D721Med (cell line): ENCODE measurements at regions not wholly inside any gene's neighbourhood (a gene's known extent, or its start where the extent isn't known, plus 50 kb on each side); places are given as distances from the start of the nearest gene placed in this dataset.
"Not testable (repeated sequence)": the region's sequence is repeated elsewhere in the genome, so short reads cannot be mapped to it uniquely, and the experiment has no call there.

Experiments used
- DNase-seq: peaks from one replicate; pipeline ENCODE4 v3.0.0; 2011; ENCODE audit warnings: low spot score; ENCODE audit not compliant: insufficient read length
- FAIRE-seq: peaks from 2 replicates; lab custom pipeline; 2011; peaks lifted over from hg19 to GRCh38; lab: Jason Lieb, UNC
- TF ChIP-seq, protein P1 (sequence below): IDR thresholded peaks from 2 replicates; pipeline ENCODE4 v1.5.1; 2012; ENCODE audit warnings: mild to moderate bottlenecking, control low read depth; ENCODE audit not compliant: insufficient read depth; ENCODE audit errors: missing control alignments

- FAIRE-seq (no peak), DNase-seq (no peak)
- TF ChIP-seq, protein P1, sequence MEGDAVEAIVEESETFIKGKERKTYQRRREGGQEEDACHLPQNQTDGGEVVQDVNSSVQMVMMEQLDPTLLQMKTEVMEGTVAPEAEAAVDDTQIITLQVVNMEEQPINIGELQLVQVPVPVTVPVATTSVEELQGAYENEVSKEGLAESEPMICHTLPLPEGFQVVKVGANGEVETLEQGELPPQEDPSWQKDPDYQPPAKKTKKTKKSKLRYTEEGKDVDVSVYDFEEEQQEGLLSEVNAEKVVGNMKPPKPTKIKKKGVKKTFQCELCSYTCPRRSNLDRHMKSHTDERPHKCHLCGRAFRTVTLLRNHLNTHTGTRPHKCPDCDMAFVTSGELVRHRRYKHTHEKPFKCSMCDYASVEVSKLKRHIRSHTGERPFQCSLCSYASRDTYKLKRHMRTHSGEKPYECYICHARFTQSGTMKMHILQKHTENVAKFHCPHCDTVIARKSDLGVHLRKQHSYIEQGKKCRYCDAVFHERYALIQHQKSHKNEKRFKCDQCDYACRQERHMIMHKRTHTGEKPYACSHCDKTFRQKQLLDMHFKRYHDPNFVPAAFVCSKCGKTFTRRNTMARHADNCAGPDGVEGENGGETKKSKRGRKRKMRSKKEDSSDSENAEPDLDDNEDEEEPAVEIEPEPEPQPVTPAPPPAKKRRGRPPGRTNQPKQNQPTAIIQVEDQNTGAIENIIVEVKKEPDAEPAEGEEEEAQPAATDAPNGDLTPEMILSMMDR: no peak
Observed at GRCh38 chr16:13613165-13613564, 306.8 kb upstream of the ERCC4 start.

DNA sequence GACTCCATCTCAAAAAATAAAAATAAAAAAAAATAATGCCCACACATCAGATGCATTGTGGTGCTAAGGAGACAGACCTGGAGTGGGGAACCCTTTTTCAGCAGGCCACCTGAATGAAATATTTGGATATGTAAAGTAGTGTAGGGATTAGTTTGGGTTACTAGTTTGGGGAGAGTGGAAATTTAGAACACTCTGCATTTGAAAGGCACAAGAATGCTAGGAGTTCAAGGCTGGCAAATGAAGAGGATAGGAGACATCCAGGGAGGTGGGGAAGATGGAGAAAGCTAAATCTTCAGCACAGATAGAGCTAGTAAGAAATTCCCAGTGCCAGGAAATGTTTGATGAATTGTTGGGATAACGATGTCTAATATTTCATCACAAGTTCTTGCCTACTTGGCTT lies 298.3 kb upstream of the ERCC4 start:
- FAIRE-seq (no peak), DNase-seq (no peak)
- TF ChIP-seq, protein P1: no peak

DNA sequence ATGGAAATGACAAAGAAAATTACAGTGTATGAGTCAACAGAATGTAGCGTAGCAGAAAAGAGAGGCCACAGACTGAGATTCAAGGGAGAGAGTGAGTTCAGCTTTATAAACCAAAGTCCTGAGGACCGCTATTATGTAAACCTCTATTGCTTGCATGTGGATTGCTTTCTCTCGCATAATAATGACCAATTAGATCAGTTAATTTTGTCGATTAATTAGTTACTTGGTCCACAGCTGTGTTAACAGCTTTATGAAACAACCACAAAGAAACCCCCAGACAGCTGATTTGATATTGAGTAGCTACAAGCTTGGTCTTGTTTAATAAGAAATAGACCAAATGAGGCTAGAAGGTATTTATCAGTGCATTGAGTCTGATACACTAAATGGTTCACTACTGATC lies 291.8 kb upstream of the ERCC4 start:
- FAIRE-seq: no peak
- DNase-seq: no peak
- TF ChIP-seq, protein P1: no peak

- no peak for DNase-seq
- TF ChIP-seq, protein P1: no peak
- no peak for FAIRE-seq
Observed at GRCh38 chr16:13629704-13630103, 290.2 kb upstream of the ERCC4 start.

- DNase-seq (no peak), FAIRE-seq (no peak)
- TF ChIP-seq, protein P1: no peak
Observed at GRCh38 chr16:13630374-13630773, 289.6 kb upstream of the ERCC4 start.

- no peak for DNase-seq
- FAIRE-seq: no peak
- TF ChIP-seq, protein P1: no peak
Observed at GRCh38 chr16:13631213-13631767, 288.7 kb upstream of the ERCC4 start.

DNA sequence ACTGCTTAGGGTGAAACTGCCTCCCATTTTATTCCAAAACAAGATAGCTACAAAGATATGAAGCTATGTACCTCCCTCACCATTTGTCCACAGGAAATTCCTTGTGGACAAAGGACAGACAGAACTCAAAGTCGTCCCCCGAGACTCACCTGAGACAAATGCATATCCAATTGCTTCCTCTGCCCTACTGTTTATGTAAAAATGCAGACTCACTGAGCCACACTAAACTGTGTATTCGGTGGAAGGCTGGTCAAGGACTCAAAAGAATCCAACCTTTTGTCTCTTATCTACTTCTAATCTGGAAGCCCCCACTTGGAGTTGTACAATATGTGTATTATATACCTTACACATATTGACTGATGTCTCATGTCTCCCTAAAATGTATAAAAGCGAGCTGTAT lies 288.0 kb upstream of the ERCC4 start:
- TF ChIP-seq, protein P1: no peak
- FAIRE-seq (no peak), DNase-seq (no peak)

DNA sequence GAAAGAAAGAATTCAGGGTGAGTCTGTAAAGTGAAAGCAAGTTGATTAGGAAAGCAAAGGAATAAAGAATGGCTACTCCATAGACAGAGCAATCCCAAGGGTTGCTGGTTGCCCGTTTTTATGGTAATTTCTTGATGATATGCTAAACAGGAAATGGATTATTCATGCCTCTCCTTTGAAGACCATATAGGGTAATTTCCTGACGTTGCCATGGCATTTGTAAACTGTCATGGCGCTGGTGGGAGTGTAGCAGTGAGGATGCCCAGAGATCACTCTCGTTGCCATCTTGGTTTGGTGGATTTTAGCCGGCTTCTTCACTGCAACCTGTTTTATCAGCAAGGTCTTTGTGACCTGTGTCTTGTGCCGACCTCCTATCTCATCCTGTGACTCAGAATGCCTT lies 287.4 kb upstream of the ERCC4 start:
- FAIRE-seq, DNase-seq: not testable (repeated sequence)
